NK-92 (cell line): ENCODE measurements at regions not wholly inside any gene's neighbourhood (a gene's known extent, or its start where the extent isn't known, plus 50 kb on each side); places are given as distances from the start of the nearest gene placed in this dataset.
"Not testable (repeated sequence)": the region's sequence is repeated elsewhere in the genome, so short reads cannot be mapped to it uniquely, and the experiment has no call there.

ENCODE experiments used
- DNase-seq: peaks from one replicate; lab custom pipeline; 2025; ENCODE audit not compliant: unreplicated experiment; lab: John Stamatoyannopoulos, UW

- no peak for DNase-seq
Observed at GRCh38 chr3:110647586-110647985, 424.0 kb upstream of the NECTIN3 start.

DNA sequence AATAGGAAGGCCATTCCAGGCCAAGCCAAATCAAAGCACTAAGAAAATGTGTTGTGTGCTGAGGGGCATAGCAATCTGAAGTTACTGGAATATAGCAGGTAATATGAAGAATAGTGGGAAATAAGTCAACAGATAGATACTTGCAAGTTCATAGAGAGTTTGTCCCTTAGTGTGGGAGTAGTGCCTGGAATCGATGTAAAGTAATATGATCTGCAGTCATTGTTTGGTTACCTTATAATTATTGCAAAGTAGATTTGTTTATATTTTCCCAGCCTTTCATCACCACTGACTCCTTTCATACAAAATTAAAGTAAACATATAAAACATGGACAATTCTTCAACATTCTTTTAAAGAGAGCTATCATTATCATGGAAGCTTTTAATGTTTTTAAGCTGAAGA is 420.9 kb upstream of the NECTIN3 start:
- no peak for DNase-seq

DNA sequence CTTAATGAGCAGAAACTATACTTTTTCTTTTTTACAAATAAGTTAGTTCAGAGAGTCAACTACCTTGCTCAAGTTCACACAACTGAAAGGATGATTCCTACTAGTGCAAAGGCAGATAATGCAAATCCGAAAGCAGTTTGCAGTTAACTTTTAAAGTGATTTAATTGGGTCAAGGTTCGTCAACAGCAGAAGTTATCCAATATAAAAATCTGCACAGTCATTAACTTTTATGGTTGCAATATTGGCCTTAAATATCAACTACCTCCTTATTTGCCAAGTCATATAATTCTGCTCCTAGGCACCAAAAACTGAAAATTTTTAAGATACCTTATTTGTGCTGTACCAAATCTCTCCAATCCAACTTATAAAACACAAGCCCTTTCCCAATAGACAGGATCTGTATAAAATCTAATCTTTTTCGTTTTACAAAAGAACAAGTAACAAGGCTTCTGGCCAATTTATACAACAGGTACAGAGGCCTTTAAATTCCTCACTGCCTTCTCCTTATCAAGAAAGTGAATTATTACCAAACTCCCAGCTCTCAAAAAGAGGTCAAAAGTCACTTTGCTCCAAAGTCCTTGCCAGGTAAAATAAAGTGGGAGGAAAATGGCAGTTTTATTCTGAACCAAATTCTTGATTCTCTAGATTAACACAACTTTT is 416.6 kb upstream of the NECTIN3 start:
- DNase-seq, result no peak

- no peak for DNase-seq
Observed at GRCh38 chr3:110656394-110657025, 415.1 kb upstream of the NECTIN3 start.

DNA sequence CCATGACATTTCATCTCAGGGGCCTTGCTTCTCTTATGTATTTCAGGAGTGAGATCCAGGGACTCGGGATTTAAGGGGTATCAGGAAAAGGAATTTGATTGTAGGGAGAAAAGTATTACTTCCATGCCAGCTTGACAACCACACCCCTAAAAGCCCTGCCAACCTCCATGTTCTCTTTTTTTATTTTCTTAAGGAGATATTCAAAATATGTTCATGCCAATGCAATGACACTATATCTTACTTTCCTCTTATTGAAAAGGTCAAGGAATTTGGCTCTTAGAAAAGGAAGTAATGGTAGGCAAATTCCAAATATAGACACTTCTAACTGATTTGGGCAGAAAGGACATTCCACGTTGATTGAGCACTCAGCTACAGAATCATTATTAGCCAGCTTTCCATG is 407.5 kb upstream of the NECTIN3 start:
- DNase-seq, result no peak

- no peak for DNase-seq
Observed at GRCh38 chr3:110666495-110666894, 405.1 kb upstream of the NECTIN3 start.

GRCh38 chr3:110667216-110667615 is 404.4 kb upstream of the NECTIN3 start:
- no peak for DNase-seq

GRCh38 chr3:110670407-110670806 is 401.2 kb upstream of the NECTIN3 start:
- DNase-seq, result no peak

DNA sequence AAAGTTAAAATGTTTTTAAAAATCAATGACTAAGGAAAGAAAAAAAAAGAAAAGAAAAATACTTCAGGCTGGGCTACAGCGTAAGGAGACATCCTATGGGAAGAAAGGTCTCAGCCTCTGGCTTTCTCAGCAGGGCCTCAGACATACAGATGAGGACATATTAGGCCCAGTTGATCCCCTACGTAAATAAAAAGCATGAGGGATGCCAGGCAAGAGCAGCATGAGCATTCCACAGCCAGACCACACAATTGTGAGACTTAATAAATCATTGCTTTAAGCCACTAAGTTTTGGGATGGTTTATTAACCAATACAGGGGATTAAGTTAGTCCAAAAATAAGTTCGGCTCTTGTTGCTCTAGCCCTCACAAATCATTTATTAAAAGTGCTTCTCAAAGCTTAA is 394.1 kb upstream of the NECTIN3 start:
- no peak for DNase-seq

DNA sequence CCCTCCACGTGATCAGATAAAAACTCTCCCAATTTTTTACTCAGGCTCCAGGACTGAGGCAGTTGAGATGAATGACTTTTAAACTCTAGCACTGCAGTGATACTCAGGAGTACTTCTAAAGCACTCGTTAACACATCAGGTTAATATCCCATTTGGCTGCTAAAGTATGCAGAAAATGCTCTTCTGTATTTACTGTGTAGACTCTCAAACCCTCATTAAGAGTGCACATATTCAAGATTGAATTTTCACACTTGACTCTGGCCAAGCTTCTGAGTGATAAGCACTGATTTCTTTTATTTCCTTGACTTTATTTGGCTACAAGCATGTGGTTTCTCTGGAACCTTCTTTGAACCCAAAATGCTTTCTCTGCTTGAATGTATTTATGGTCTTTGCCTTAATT is 392.3 kb upstream of the NECTIN3 start:
- DNase-seq, result no peak

DNA sequence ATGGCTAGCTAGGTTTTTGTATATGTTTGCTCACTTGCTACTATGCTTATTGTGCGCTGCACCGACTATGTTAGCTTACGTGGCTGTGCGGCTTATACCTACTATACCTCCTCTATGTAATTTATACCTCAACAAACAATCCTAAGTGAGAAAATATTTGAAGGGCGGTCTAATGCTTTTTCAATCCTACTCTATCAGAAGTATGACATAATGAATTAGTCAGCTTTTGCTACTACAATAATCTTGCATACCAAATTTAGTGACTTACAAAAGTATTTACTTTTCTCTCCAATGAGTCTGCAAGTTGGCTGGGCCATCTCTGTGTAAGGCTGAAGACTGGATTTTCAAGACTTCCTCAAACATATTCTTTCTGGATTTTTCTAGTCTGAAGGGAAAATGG is 391.2 kb upstream of the NECTIN3 start:
- DNase-seq, result no peak

DNA sequence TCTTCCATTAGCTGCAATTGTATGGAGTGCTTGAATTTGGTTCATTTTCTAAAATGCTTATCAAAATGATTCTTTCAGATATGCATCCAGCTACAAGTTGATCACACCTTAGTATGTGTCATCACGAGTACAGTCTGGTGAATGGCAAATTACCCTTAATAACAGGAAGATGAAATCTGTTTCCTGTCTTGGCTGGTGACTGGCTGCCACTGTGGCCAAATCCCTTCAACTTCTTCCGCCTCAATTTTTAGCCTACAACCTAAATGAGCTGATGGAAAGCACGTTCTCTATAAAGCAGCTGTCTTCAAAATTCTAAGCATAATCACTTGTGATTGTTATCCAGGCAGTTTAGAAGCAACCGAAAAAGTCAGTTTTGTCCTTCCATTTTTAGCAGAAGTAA is 387.1 kb upstream of the NECTIN3 start:
- no peak for DNase-seq

GRCh38 chr3:110685630-110686029 is 386.0 kb upstream of the NECTIN3 start:
- no peak for DNase-seq

- no peak for DNase-seq
Observed at GRCh38 chr3:110686701-110687100, 384.9 kb upstream of the NECTIN3 start.

- DNase-seq, result no peak
Observed at GRCh38 chr3:110687138-110687537, 384.5 kb upstream of the NECTIN3 start.

GRCh38 chr3:110697961-110698360 is 373.7 kb upstream of the NECTIN3 start:
- DNase-seq, result no peak

GRCh38 chr3:110704332-110704731 is 367.3 kb upstream of the NECTIN3 start:
- not testable (repeated sequence) for DNase-seq

DNA sequence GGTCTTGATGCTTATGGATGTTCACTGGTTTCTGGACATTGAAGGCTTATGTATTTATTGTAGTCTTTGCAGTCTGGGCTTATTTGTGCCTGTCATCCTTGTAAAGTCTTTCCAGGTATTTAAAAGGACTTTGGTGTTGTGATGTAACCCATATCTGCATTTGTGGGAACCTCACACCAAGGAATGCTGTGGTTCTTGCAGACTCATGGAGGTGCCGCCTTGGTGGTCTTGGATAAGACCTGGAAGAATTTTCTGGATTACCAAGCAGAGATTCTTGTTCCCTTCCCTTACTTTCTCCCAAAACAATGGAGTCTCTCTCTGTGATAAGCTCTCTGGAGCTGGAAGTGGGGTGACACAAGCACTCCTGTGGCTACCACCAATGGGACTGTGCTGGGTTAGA is 363.5 kb upstream of the NECTIN3 start:
- DNase-seq, result no peak

GRCh38 chr3:110710156-110710555 is 361.5 kb upstream of the NECTIN3 start:
- DNase-seq, result no peak

- no peak for DNase-seq
Observed at GRCh38 chr3:110710603-110711002, 361.0 kb upstream of the NECTIN3 start.

DNA sequence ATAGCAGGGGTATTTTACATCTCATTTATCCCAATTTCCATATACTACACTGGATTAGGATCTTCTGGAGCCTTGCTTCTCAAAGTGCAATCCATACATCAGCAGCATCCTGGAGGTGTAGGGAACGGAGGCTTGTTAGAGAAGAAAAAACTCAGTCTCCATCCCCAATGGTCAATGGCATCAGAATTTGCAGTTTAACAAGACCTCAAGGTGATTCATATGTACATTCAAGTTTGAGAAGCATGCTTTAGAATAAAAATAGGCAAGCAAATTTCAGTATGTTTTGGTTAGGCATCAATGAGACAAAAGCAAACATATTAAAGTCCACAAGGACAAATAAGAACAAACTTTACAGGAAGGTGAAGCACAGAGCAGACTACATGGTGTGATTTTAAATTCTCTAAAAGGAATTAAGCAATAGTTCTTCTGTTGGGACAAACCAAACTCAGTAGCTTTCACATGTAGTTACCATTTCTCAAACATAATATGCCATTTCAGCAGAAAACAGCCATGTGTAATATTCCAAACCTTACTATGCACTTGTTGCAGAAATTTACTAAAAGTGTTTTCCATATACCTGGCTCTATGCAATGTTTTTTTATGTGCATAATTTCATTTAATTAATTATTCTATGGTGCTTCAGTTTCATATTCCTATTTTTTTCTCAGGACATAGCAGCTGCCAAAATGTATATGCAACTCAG is 360.3 kb upstream of the NECTIN3 start:
- no peak for DNase-seq

DNA sequence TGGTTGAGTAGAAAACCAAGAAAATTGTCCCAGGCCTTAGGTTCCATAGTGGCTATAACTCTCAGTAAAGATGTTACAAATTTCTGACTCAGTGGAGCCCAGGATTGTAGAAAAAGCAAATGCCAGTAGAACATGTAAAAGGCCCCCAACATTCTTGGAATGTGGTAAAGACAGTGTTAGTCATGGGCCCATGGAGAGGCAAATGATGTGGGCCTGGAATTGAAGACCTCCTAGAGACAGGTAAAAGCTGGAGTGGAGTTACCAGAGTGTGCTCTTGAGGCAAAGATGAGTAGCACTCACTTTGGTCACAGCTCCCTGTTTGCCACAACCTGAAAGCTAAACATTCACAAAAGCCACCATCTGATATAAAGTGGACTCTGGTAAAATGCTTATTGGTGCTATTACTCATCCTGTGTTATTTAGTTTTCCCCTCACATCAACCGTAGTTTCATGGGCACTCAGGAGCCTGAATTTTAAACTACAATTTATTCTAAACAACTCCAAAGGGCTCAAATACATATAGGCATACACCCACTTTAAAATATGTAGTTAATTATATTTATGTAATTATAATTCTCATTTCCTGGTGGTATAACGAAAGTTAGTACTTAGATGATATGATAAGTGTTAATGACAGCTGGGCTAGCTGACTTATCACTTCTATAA is 359.6 kb upstream of the NECTIN3 start:
- DNase-seq, result no peak
